LNCaP clone FGC (cell line): ENCODE measurements at regions not wholly inside any gene's neighbourhood (a gene's known extent, or its start where the extent isn't known, plus 50 kb on each side); places are given as distances from the start of the nearest gene placed in this dataset.

Source experiments
- DNase-seq: peaks from one replicate; pipeline ENCODE4 v3.0.0-alpha.2; 2011; ENCODE audit warnings: low read depth
- H3K4me3 ChIP-seq: 2 replicates; pipeline ENCODE4 v1.5.1; 2011; ENCODE audit warnings: mild to moderate bottlenecking, low read depth, low read length, control low read depth
- TF ChIP-seq, protein P1 (sequence below): IDR thresholded peaks from 2 replicates; pipeline ENCODE4 v1.5.1; 2012; ENCODE audit warnings: mild to moderate bottlenecking; ENCODE audit not compliant: control insufficient read depth, insufficient read depth; ENCODE audit errors: extremely low read depth

GRCh38 chr7:10612950-10613349 is 360.7 kb upstream of the PHF14 start:
- DNase-seq: no peak
- TF ChIP-seq, protein P1, sequence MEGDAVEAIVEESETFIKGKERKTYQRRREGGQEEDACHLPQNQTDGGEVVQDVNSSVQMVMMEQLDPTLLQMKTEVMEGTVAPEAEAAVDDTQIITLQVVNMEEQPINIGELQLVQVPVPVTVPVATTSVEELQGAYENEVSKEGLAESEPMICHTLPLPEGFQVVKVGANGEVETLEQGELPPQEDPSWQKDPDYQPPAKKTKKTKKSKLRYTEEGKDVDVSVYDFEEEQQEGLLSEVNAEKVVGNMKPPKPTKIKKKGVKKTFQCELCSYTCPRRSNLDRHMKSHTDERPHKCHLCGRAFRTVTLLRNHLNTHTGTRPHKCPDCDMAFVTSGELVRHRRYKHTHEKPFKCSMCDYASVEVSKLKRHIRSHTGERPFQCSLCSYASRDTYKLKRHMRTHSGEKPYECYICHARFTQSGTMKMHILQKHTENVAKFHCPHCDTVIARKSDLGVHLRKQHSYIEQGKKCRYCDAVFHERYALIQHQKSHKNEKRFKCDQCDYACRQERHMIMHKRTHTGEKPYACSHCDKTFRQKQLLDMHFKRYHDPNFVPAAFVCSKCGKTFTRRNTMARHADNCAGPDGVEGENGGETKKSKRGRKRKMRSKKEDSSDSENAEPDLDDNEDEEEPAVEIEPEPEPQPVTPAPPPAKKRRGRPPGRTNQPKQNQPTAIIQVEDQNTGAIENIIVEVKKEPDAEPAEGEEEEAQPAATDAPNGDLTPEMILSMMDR: no peak
- H3K4me3 ChIP-seq: no peak overlapping the region

DNA sequence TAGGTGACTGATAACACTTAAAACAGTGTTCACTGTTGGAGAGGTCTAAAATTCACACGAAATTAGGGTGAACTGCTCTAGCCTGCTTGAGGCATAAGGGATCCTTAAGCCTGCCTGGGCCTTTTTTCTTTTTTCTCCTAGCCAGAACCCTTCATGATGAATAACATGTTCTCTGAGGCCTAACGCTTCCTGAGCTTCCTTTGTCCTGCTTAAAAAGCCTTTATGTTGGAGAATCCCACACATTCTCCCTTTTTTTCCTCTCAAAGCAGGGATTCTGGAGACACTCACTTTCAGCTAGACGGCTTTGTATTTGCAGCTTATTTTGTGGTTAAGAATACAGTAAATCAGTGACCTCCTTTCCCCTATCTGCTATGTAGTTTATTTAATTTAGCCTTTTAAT is 354.7 kb upstream of the PHF14 start:
- DNase-seq: no peak
- H3K4me3 ChIP-seq: no peak overlapping the region
- TF ChIP-seq, protein P1: no peak

GRCh38 chr7:10632712-10633111 is 341.0 kb upstream of the PHF14 start:
- DNase-seq: no peak
- TF ChIP-seq, protein P1: no peak
- no peak overlapping the region for H3K4me3 ChIP-seq

DNA sequence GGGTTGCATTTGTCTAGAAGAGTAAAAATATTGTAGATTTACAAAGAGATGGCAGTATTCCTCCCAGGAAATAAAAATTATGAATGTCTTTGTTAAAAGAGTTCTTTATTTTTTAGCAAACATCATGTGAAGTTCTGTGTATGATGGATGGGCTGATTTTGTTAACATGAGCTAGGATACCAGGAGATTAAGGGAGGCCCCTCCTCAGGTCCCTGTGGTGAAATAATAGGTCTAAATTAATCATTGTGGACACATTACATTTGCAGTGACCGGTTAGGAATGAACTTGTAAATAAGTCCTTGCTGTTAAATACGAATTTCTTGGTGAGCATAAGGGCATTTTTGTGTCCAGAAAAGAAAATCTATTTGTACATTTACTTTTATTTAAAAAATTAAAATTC is 339.4 kb upstream of the PHF14 start:
- H3K4me3 ChIP-seq: no peak overlapping the region
- TF ChIP-seq, protein P1: no peak
- no peak for DNase-seq

- TF ChIP-seq, protein P1: no peak
- no peak for DNase-seq
- no peak overlapping the region for H3K4me3 ChIP-seq
These were observed 335.7 kb upstream of the PHF14 start for GRCh38 chr7:10637991-10638390.

- DNase-seq: no peak
- TF ChIP-seq, protein P1: no peak
- no peak overlapping the region for H3K4me3 ChIP-seq
These were observed 330.1 kb upstream of the PHF14 start for GRCh38 chr7:10643545-10643944.

- DNase-seq: no peak
- TF ChIP-seq, protein P1: no peak
- no peak overlapping the region for H3K4me3 ChIP-seq
These were observed 328.8 kb upstream of the PHF14 start for GRCh38 chr7:10644849-10645248.
